Caco-2 (cell line): ENCODE measurements at regions not wholly inside any gene's neighbourhood (a gene's known extent, or its start where the extent isn't known, plus 50 kb on each side); places are given as distances from the start of the nearest gene placed in this dataset.

Experiments
- BruUV-seq: library from RNA; stranded (reverse); fragments of 400-500 nt; replicated peaks from 2 replicates; lab custom pipeline; 2021; lab: Mats Ljungman, UMichigan
- CTCF ChIA-PET: fragments of 300-600 bp; sonication (Branson Sonifier 250); formaldehyde crosslinking; loops from one replicate; lab custom pipeline; 2022; ENCODE audit warnings: antibody characterized with exemption; lab: Charles Lee
- POLR2A ChIA-PET: fragments of 300-600 bp; sonication (Branson Sonifier 250); formaldehyde crosslinking; loops from one replicate; lab custom pipeline; 2022; ENCODE audit warnings: antibody characterized with exemption; lab: Charles Lee
- DNase-seq, 2 experiments: peaks; one replicate each; pipeline versions ENCODE4 v3.0.0 to v3.0.0-alpha.2; 2020 to 2022
- H3K27me3 ChIP-seq: replicated peaks from 2 replicates; pipeline ENCODE4 v1.6.0; 2011; ENCODE audit warnings: low read length; ENCODE audit not compliant: control insufficient read depth, insufficient read depth
- H3K36me3 ChIP-seq: 2 replicates; pipeline ENCODE4 v1.5.1; 2011; ENCODE audit warnings: low read length; ENCODE audit not compliant: control insufficient read depth, insufficient read depth
- H3K4me1 ChIP-seq: fragments of 250-450 bp; sonication (Bioruptor Pico); 2 replicates; pipeline ENCODE4 v1.5.1; 2020; ENCODE audit warnings: mild to moderate bottlenecking
- H3K4me3 ChIP-seq: 2 replicates; pipeline ENCODE4 v1.5.1; 2011; ENCODE audit warnings: low read depth, mild to moderate bottlenecking, control low read depth, low read length
- H3K9me3 ChIP-seq: fragments of 250-450 bp; sonication (Bioruptor Pico); 2 replicates; pipeline ENCODE4 v1.5.1; 2020; ENCODE audit warnings: mild to moderate bottlenecking, moderate library complexity
- H3K27ac Mint-ChIP-seq: one replicate; pipeline ENCODE4 v1.8.0; 2022; ENCODE audit warnings: mixed read lengths; ENCODE audit not compliant: unreplicated experiment
- H3K27me3 Mint-ChIP-seq: one replicate; pipeline ENCODE4 v1.8.0; 2022; ENCODE audit warnings: mixed read lengths; ENCODE audit not compliant: insufficient read depth, unreplicated experiment
- H3K36me3 Mint-ChIP-seq: one replicate; pipeline ENCODE4 v1.8.0; 2022; ENCODE audit warnings: mild to moderate bottlenecking, mixed read lengths; ENCODE audit not compliant: insufficient read depth, unreplicated experiment
- H3K4me1 Mint-ChIP-seq: one replicate; pipeline ENCODE4 v1.8.0; 2022; ENCODE audit warnings: low read depth, mixed read lengths; ENCODE audit not compliant: unreplicated experiment
- H3K4me3 Mint-ChIP-seq: one replicate; pipeline ENCODE4 v1.8.0; 2022; ENCODE audit warnings: mild to moderate bottlenecking, moderate library complexity, mixed read lengths; ENCODE audit not compliant: unreplicated experiment
- H3K9me3 Mint-ChIP-seq: one replicate; pipeline ENCODE4 v1.8.0; 2022; ENCODE audit warnings: mixed read lengths; ENCODE audit not compliant: unreplicated experiment
- CTCF ChIP-seq, 2 experiments: fragments of 200-600 bp in 1 of 2; IDR thresholded peaks; 1 replicate in 1 of 2; 2 replicates in 1 of 2; pipeline versions ENCODE4 v1.5.1 to v1.8.0; 2011 to 2022; ENCODE audit warnings: antibody characterized with exemption in 1 of 2, control low read depth in 1 of 2, inconsistent platforms in 1 of 2, low read depth in 1 of 2, low read length in 1 of 2, mild to moderate bottlenecking in 1 of 2, moderate library complexity in 1 of 2; ENCODE audit not compliant: insufficient read depth in 1 of 2, severe bottlenecking in 1 of 2, unreplicated experiment in 1 of 2
- intact Hi-C: fragments of 100-400 bp; cut with micrococcal nuclease; formaldehyde crosslinking; loops from one replicate; pipeline ENCODE4 v1.10.0; 2022; ENCODE audit not compliant: unreplicated experiment

- no peaks in the 10 kb centered on the region for H3K9me3 Mint-ChIP-seq
- no peak for DNase-seq
- POLR2A ChIA-PET = no interaction called here
- CTCF ChIA-PET = no interaction called here
- H3K4me3 Mint-ChIP-seq = no peak overlapping the region
- H3K27me3 ChIP-seq = no peaks in the 10 kb centered on the region
- H3K4me1 Mint-ChIP-seq = no peaks in the 10 kb centered on the region
- H3K9me3 ChIP-seq = no peaks in the 10 kb centered on the region
- no peaks in the 10 kb centered on the region for H3K4me1 ChIP-seq
- no peak overlapping the region for H3K27ac Mint-ChIP-seq
- no peak for TF ChIP-seq CTCF (IDR thresholded peaks at IDR 0.05; ENCODE audit: insufficient read depth in 1 of 2, low read depth in 1 of 2, low read length in 1 of 2, severe bottlenecking in 1 of 2, unreplicated experiment in 1 of 2)
- no peaks in the 10 kb centered on the region for H3K36me3 Mint-ChIP-seq
- intact Hi-C loops = no loop called here
- H3K27me3 Mint-ChIP-seq = no peaks in the 10 kb centered on the region
- no peak overlapping the region for H3K4me3 ChIP-seq
- H3K36me3 ChIP-seq = no peaks in the 10 kb centered on the region
- BruUV-seq = no TSS peak
Observed at GRCh38 chr7:69180662-69181061, 417.6 kb upstream of the AUTS2 start.

- no TSS peak for BruUV-seq
- Histone ChIP-seq H3K36me3 (no peaks in the 10 kb centered on the region), H3K9me3 (0 out of 2 replicates have a peak, but pooled peaks cover 7% of the 10 kb centered on the region), H3K4me1 (no peaks in the 10 kb centered on the region), H3K4me3 (no peak overlapping the region), H3K27me3 (no peaks in the 10 kb centered on the region)
- DNase-seq = no peak
- Mint-ChIP-seq H3K9me3 (no peaks in the 10 kb centered on the region), H3K27ac (no peak overlapping the region), H3K36me3 (no peaks in the 10 kb centered on the region), H3K4me1 (no peaks in the 10 kb centered on the region), H3K27me3 (no peaks in the 10 kb centered on the region), H3K4me3 (no peak overlapping the region)
- no peak for TF ChIP-seq CTCF (IDR thresholded peaks at IDR 0.05; ENCODE audit: insufficient read depth in 1 of 2, low read depth in 1 of 2, low read length in 1 of 2, severe bottlenecking in 1 of 2, unreplicated experiment in 1 of 2)
- ChIA-PET CTCF (interaction anchor here (0.6 kb wide), 1 partner anchor 642 kb away, joined by 3 read pairs; no protein-coding TSS in a partner anchor), POLR2A (no interaction called here)
- intact Hi-C loops = no loop called here
Observed at GRCh38 chr7:69182596-69183467, 415.4 kb upstream of the AUTS2 start.

GRCh38 chr7:69184339-69184738 is 413.9 kb upstream of the AUTS2 start:
- Histone ChIP-seq H3K9me3 (0 out of 2 replicates have a peak, but pooled peaks cover 7% of the 10 kb centered on the region), H3K4me1 (no peaks in the 10 kb centered on the region), H3K36me3 (no peaks in the 10 kb centered on the region), H3K4me3 (no peak overlapping the region), H3K27me3 (no peaks in the 10 kb centered on the region)
- Mint-ChIP-seq H3K27ac (no peak overlapping the region), H3K36me3 (no peaks in the 10 kb centered on the region), H3K4me1 (no peaks in the 10 kb centered on the region), H3K4me3 (no peak overlapping the region), H3K9me3 (no peaks in the 10 kb centered on the region), H3K27me3 (no peaks in the 10 kb centered on the region)
- intact Hi-C loops = no loop called here
- ChIA-PET CTCF (no interaction called here), POLR2A (no interaction called here)
- DNase-seq = no peak
- BruUV-seq = no TSS peak
- no peak for TF ChIP-seq CTCF (IDR thresholded peaks at IDR 0.05; ENCODE audit: insufficient read depth in 1 of 2, low read depth in 1 of 2, low read length in 1 of 2, severe bottlenecking in 1 of 2, unreplicated experiment in 1 of 2)
